ENCODE measurements at regions not wholly inside any gene's neighbourhood (a gene's known extent, or its start where the extent isn't known, plus 50 kb on each side); places are given as distances from the start of the nearest gene placed in this dataset.

GRCh38 chr2:193518041-193518817 lies 1323.5 kb upstream of the TMEFF2 start:
- DNase-seq (ENCODE audit: low spot score in 2 of 2), result no peak
- WGBS, 2 donors, result 71 to 72% methylated on average over 6 of the region's 6 CpGs
- H3K4me3 ChIP-seq (ENCODE audit: low read depth, poor library complexity, severe bottlenecking), result no peak overlapping the region
- intact Hi-C loops (cut with DNase I; ENCODE audit: low total_unique reads), result no loop called here
- TF ChIP-seq CTCF (IDR thresholded peaks at IDR 0.05) (no peak), POLR2A (IDR thresholded peaks at IDR 0.05) (no peak)

GRCh38 chr2:193517615-193518014 lies 1322.9 kb upstream of the TMEFF2 start:
- no peak overlapping the region for H3K4me3 ChIP-seq (ENCODE audit: low read depth, poor library complexity, severe bottlenecking)
- TF ChIP-seq CTCF (IDR thresholded peaks at IDR 0.05), result no peak
- no peak for TF ChIP-seq POLR2A (IDR thresholded peaks at IDR 0.05)
- intact Hi-C loops (cut with DNase I; ENCODE audit: low total_unique reads), result no loop called here
- 61 to 66% methylated on average over 1 of the region's 1 CpG for WGBS, 2 donors
- no peak for DNase-seq (ENCODE audit: low spot score in 2 of 2)

- DNase-seq (ENCODE audit: low spot score in 2 of 2), result no peak
- intact Hi-C loops (cut with DNase I; ENCODE audit: low total_unique reads), result no loop called here
- 93 to 96% methylated on average over 11 of the region's 11 CpGs for WGBS, 2 donors
Measured at GRCh38 chr2:193506035-193506434, 1311.3 kb upstream of the TMEFF2 start.

GRCh38 chr2:193505620-193506019 lies 1310.9 kb upstream of the TMEFF2 start:
- TF ChIP-seq POLR2A (IDR thresholded peaks at IDR 0.05) (no peak), CTCF (IDR thresholded peaks at IDR 0.05) (no peak)
- WGBS, 2 donors, result 76 to 89% methylated on average over 7 of the region's 7 CpGs
- intact Hi-C loops (cut with DNase I; ENCODE audit: low total_unique reads), result no loop called here
- no peak for DNase-seq (ENCODE audit: low spot score in 2 of 2)
- no peak overlapping the region for H3K4me3 ChIP-seq (ENCODE audit: low read depth, poor library complexity, severe bottlenecking)

More at GRCh38 chr2:193506035-193506434, 1311.3 kb upstream of the TMEFF2 start:
- no peak for TF ChIP-seq CTCF (IDR thresholded peaks at IDR 0.05)
- no peak for TF ChIP-seq POLR2A (IDR thresholded peaks at IDR 0.05)
- no peak overlapping the region for H3K4me3 ChIP-seq (ENCODE audit: low read depth, poor library complexity, severe bottlenecking)

GRCh38 chr2:193502363-193503035 lies 1307.8 kb upstream of the TMEFF2 start:
- intact Hi-C loops (cut with DNase I; ENCODE audit: low total_unique reads), result no loop called here
- no peak for TF ChIP-seq POLR2A (IDR thresholded peaks at IDR 0.05)
- no peak for TF ChIP-seq CTCF (IDR thresholded peaks at IDR 0.05)
- WGBS, 2 donors, result 88 to 94% methylated on average over 35 to 42 of the region's 42 CpGs
- no peak for DNase-seq (ENCODE audit: low spot score in 2 of 2)
- H3K4me3 ChIP-seq (ENCODE audit: low read depth, poor library complexity, severe bottlenecking), result no peak overlapping the region

Measured in lower leg skin (tissue), 4 donors.